ENCODE measurements at regions not wholly inside any gene's neighbourhood (a gene's known extent, or its start where the extent isn't known, plus 50 kb on each side); places are given as distances from the start of the nearest gene placed in this dataset.
"Not testable (repeated sequence)": the region's sequence is repeated elsewhere in the genome, so short reads cannot be mapped to it uniquely, and the experiment has no call there.

- DNase-seq (ENCODE audit: low read depth in 2 of 2): not testable (repeated sequence)
These were observed 554.2 kb downstream of the GABRG2 start for GRCh38 chr5:162621726-162622263.

GRCh38 chr5:162624110-162624509 is 556.5 kb downstream of the GABRG2 start:
- no peak for DNase-seq (ENCODE audit: low read depth in 2 of 2)

GRCh38 chr5:162637481-162637880 is 569.9 kb downstream of the GABRG2 start:
- DNase-seq (ENCODE audit: low read depth in 2 of 2): no peak

- DNase-seq (ENCODE audit: low read depth in 2 of 2): no peak
These were observed 571.3 kb downstream of the GABRG2 start for GRCh38 chr5:162638849-162639248.

- DNase-seq (ENCODE audit: low read depth in 2 of 2): no peak
These were observed 573.7 kb downstream of the GABRG2 start for GRCh38 chr5:162641142-162641813.

GRCh38 chr5:162654661-162655405 is 587.3 kb downstream of the GABRG2 start:
- no peak for DNase-seq (ENCODE audit: low read depth in 2 of 2)

- no peak for DNase-seq (ENCODE audit: low read depth in 2 of 2)
These were observed 589.5 kb downstream of the GABRG2 start for GRCh38 chr5:162657076-162657475.

GRCh38 chr5:162664846-162665245 is 597.3 kb downstream of the GABRG2 start:
- DNase-seq (ENCODE audit: low read depth in 2 of 2): no peak

- DNase-seq (ENCODE audit: low read depth in 2 of 2): no peak
These were observed 601.4 kb downstream of the GABRG2 start for GRCh38 chr5:162668926-162669325.

- no peak for DNase-seq (ENCODE audit: low read depth in 2 of 2)
These were observed 604.5 kb downstream of the GABRG2 start for GRCh38 chr5:162672061-162672460.

- no peak for DNase-seq (ENCODE audit: low read depth in 2 of 2)
These were observed 615.7 kb downstream of the GABRG2 start for GRCh38 chr5:162683284-162683683.

GRCh38 chr5:162684145-162684544 is 616.6 kb downstream of the GABRG2 start:
- no peak for DNase-seq (ENCODE audit: low read depth in 2 of 2)

- DNase-seq (ENCODE audit: low read depth in 2 of 2): no peak
These were observed 617.7 kb downstream of the GABRG2 start for GRCh38 chr5:162685302-162685701.

- DNase-seq (ENCODE audit: low read depth in 2 of 2): not testable (repeated sequence)
These were observed 628.7 kb downstream of the GABRG2 start for GRCh38 chr5:162696272-162696671.

- DNase-seq (ENCODE audit: low read depth in 2 of 2): no peak
These were observed 631.8 kb downstream of the GABRG2 start for GRCh38 chr5:162699361-162699760.

GRCh38 chr5:162703914-162704313 is 636.3 kb downstream of the GABRG2 start:
- DNase-seq (ENCODE audit: low read depth in 2 of 2): no peak

- DNase-seq (ENCODE audit: low read depth in 2 of 2): no peak
These were observed 643.7 kb downstream of the GABRG2 start for GRCh38 chr5:162711244-162711643.

GRCh38 chr5:162719720-162720119 is 652.1 kb downstream of the GABRG2 start:
- DNase-seq (ENCODE audit: low read depth in 2 of 2): no peak

- DNase-seq (ENCODE audit: low read depth in 2 of 2): no peak
These were observed 653.6 kb downstream of the GABRG2 start for GRCh38 chr5:162721125-162721524.

- DNase-seq (ENCODE audit: low read depth in 2 of 2): no peak
These were observed 684.8 kb upstream of the CCNG1 start for GRCh38 chr5:162752612-162753011.

GRCh38 chr5:162762119-162762518 is 675.3 kb upstream of the CCNG1 start:
- no peak for DNase-seq (ENCODE audit: low read depth in 2 of 2)

GRCh38 chr5:162769019-162769418 is 668.4 kb upstream of the CCNG1 start:
- no peak for DNase-seq (ENCODE audit: low read depth in 2 of 2)

GRCh38 chr5:162785673-162786072 is 651.7 kb upstream of the CCNG1 start:
- no peak for DNase-seq (ENCODE audit: low read depth in 2 of 2)
